Tongue (tissue), 1 donor: ENCODE measurements at regions not wholly inside any gene's neighbourhood (a gene's known extent, or its start where the extent isn't known, plus 50 kb on each side); places are given as distances from the start of the nearest gene placed in this dataset.
"Not testable (repeated sequence)": the region's sequence is repeated elsewhere in the genome, so short reads cannot be mapped to it uniquely, and the experiment has no call there.

Source experiments
- DNase-seq: peaks from one replicate; pipeline ENCODE4 v3.0.0-alpha.2; 2015

- no peak for DNase-seq
Measured at GRCh38 chr14:22491683-22492621, 97.1 kb downstream of the DAD1 start.

- not testable (repeated sequence) for DNase-seq
Measured at GRCh38 chr14:22491053-22491452, 98.0 kb downstream of the DAD1 start.

GRCh38 chr14:22489957-22490950, 98.8 kb downstream of the DAD1 start:
- DNase-seq, result no peak

- peak; percentile 70 for DNase-seq
Measured at GRCh38 chr14:22489244-22489545, 99.8 kb downstream of the DAD1 start.

- DNase-seq, result no peak
Measured at GRCh38 chr14:22488522-22489243, 100.3 kb downstream of the DAD1 start.

- no peak for DNase-seq
Measured at GRCh38 chr14:22487941-22488340, 101.1 kb downstream of the DAD1 start.

- DNase-seq, result no peak
Measured at GRCh38 chr14:22487401-22487800, 101.6 kb downstream of the DAD1 start.

GRCh38 chr14:22486675-22487074, 102.3 kb downstream of the DAD1 start:
- DNase-seq, result no peak

GRCh38 chr14:22485649-22486048, 103.4 kb downstream of the DAD1 start:
- DNase-seq, result no peak

- DNase-seq, result no peak
Measured at GRCh38 chr14:22485178-22485577, 103.8 kb downstream of the DAD1 start.

- DNase-seq, result no peak
Measured at GRCh38 chr14:22484632-22485031, 104.4 kb downstream of the DAD1 start.

- DNase-seq, result no peak
Measured at GRCh38 chr14:22483863-22484593, 105.0 kb downstream of the DAD1 start.

- no peak for DNase-seq
Measured at GRCh38 chr14:22482782-22483553, 106.1 kb downstream of the DAD1 start.

- peak; percentile 36 for DNase-seq
Measured at GRCh38 chr14:22482085-22482694, 106.8 kb downstream of the DAD1 start.

- DNase-seq, result peak; percentile 44
Measured at GRCh38 chr14:22481546-22481945, 107.5 kb downstream of the DAD1 start.

- peak; percentile 64 for DNase-seq
Measured at GRCh38 chr14:22479776-22480464, 109.1 kb downstream of the DAD1 start.

- DNase-seq, result no peak
Measured at GRCh38 chr14:22479132-22479531, 109.9 kb downstream of the DAD1 start.

GRCh38 chr14:22478670-22479069, 110.4 kb downstream of the DAD1 start:
- DNase-seq, result peak; percentile 82

GRCh38 chr14:22478247-22478646, 110.8 kb downstream of the DAD1 start:
- DNase-seq, result no peak
